SJSA1 (cell line): ENCODE measurements at regions not wholly inside any gene's neighbourhood (a gene's known extent, or its start where the extent isn't known, plus 50 kb on each side); places are given as distances from the start of the nearest gene placed in this dataset.

Experiments
- DNase-seq, 2 experiments: peaks; one replicate each; pipeline ENCODE4 v3.0.0-alpha.2; 2015 to 2020; ENCODE audit warnings: low spot score in 2 of 2, low read depth in 1 of 2
- H3K27ac ChIP-seq: fragments of 250-450 bp; sonication (Bioruptor Pico); 2 replicates; pipeline ENCODE4 v1.5.1; 2020; ENCODE audit warnings: mild to moderate bottlenecking, moderate library complexity
- H3K27me3 ChIP-seq: fragments of 250-450 bp; sonication (Bioruptor Pico); replicated peaks from 2 replicates; pipeline ENCODE4 v1.5.1; 2020; ENCODE audit warnings: mild to moderate bottlenecking, moderate library complexity
- H3K36me3 ChIP-seq: fragments of 250-450 bp; sonication (Bioruptor Pico); 2 replicates; pipeline ENCODE4 v1.5.1; 2020; ENCODE audit warnings: mild to moderate bottlenecking
- H3K4me1 ChIP-seq: fragments of 250-450 bp; sonication (Bioruptor Pico); replicated peaks from 2 replicates; pipeline ENCODE4 v1.6.1; 2021; ENCODE audit warnings: mild to moderate bottlenecking
- H3K4me3 ChIP-seq: fragments of 250-450 bp; sonication (Bioruptor Pico); 2 replicates; pipeline ENCODE4 v1.5.1; 2020; ENCODE audit warnings: mild to moderate bottlenecking
- H3K9me3 ChIP-seq: fragments of 250-450 bp; sonication (Bioruptor Pico); replicated peaks from 2 replicates; pipeline ENCODE4 v1.5.1; 2020; ENCODE audit warnings: mild to moderate bottlenecking

DNA sequence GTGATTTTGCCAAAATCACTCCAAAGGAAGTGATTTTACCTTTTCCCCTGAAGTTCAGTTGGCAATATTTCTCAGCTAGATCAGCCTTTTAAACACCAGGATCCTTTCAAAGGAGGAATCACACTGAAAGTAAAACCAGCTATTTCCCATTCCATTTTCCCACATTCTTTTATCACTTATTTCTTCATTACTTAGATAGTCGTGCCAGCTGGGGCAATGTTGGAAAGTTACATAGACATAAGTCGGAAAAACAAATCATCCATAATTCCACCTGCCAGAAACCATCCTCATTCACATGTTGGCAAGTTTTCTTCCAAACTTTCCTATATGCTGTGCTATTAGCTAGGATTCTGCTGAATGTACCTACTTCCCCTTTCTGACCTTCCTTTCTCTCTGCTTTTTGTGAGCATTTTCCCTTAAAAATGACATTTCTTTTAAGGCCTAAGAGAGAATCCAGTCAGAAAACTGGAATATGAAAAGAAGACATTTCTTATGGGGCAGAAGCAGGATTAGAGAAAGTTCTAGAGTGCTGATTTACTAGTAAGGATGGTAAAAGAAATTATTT lies 170.0 kb upstream of the STK17B start:
- H3K4me3 ChIP-seq = no peak overlapping the region
- H3K27ac ChIP-seq = no peak overlapping the region
- no peaks in the 10 kb centered on the region for H3K36me3 ChIP-seq
- DNase-seq = no peak
- peaks cover 13% of the 10 kb centered on the region for H3K4me1 ChIP-seq
- H3K9me3 ChIP-seq = no peaks in the 10 kb centered on the region
- no peaks in the 10 kb centered on the region for H3K27me3 ChIP-seq

DNA sequence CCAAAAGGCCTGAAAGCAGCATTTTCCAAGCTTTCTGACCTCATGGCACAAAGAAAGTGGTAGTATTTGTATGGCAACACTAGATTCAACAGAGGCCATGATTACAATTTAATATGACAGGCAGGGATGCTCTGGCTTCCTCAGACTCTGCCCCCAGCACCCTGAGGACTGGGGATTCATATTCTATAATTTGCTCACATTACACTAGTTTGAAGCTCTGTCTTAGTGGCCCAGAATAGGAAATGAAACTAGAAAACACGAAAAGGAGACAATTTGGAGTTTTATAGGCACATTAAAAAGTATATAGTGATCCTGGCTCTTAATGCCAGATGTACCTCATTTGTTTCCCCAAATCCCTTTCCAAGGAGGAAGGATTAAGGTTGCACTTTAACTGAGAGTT lies 173.0 kb upstream of the STK17B start:
- H3K27ac ChIP-seq = no peak overlapping the region
- DNase-seq = no peak
- no peak overlapping the region for H3K4me3 ChIP-seq
- peaks cover 5% of the 10 kb centered on the region; the same call in 1 of the 2 replicates for H3K4me1 ChIP-seq
- H3K9me3 ChIP-seq = no peaks in the 10 kb centered on the region
- no peaks in the 10 kb centered on the region for H3K27me3 ChIP-seq
- H3K36me3 ChIP-seq = no peaks in the 10 kb centered on the region

GRCh38 chr2:196353717-196354116 lies 182.3 kb upstream of the STK17B start:
- 0 out of 2 replicates have a peak, but pooled peaks cover 2% of the 10 kb centered on the region for H3K9me3 ChIP-seq
- no peak overlapping the region for H3K27ac ChIP-seq
- DNase-seq = no peak
- H3K4me3 ChIP-seq = no peak overlapping the region
- no peaks in the 10 kb centered on the region for H3K36me3 ChIP-seq
- no peaks in the 10 kb centered on the region for H3K4me1 ChIP-seq
- H3K27me3 ChIP-seq = no peaks in the 10 kb centered on the region

GRCh38 chr2:196354186-196354585 lies 182.8 kb upstream of the STK17B start:
- Histone ChIP-seq H3K27me3 (no peaks in the 10 kb centered on the region), H3K4me3 (no peak overlapping the region), H3K9me3 (0 out of 2 replicates have a peak, but pooled peaks cover 2% of the 10 kb centered on the region), H3K4me1 (no peaks in the 10 kb centered on the region), H3K27ac (no peak overlapping the region), H3K36me3 (no peaks in the 10 kb centered on the region)
- no peak for DNase-seq

GRCh38 chr2:196356332-196356731 lies 185.0 kb upstream of the STK17B start:
- Histone ChIP-seq H3K27me3 (no peaks in the 10 kb centered on the region), H3K36me3 (no peaks in the 10 kb centered on the region), H3K27ac (no peak overlapping the region), H3K4me3 (no peak overlapping the region), H3K9me3 (0 out of 2 replicates have a peak, but pooled peaks cover 2% of the 10 kb centered on the region), H3K4me1 (no peaks in the 10 kb centered on the region)
- DNase-seq = no peak

- H3K4me3 ChIP-seq = no peak overlapping the region
- H3K36me3 ChIP-seq = no peaks in the 10 kb centered on the region
- DNase-seq = no peak
- H3K27me3 ChIP-seq = no peaks in the 10 kb centered on the region
- no peaks in the 10 kb centered on the region for H3K9me3 ChIP-seq
- no peak overlapping the region for H3K27ac ChIP-seq
- no peaks in the 10 kb centered on the region for H3K4me1 ChIP-seq
Measured at GRCh38 chr2:196360650-196361049, 189.3 kb upstream of the STK17B start.

GRCh38 chr2:196361606-196362326 lies 190.4 kb upstream of the STK17B start:
- no peaks in the 10 kb centered on the region for H3K36me3 ChIP-seq
- no peaks in the 10 kb centered on the region for H3K4me1 ChIP-seq
- H3K4me3 ChIP-seq = no peak overlapping the region
- no peak overlapping the region for H3K27ac ChIP-seq
- H3K9me3 ChIP-seq = no peaks in the 10 kb centered on the region
- no peak for DNase-seq
- no peaks in the 10 kb centered on the region for H3K27me3 ChIP-seq

DNA sequence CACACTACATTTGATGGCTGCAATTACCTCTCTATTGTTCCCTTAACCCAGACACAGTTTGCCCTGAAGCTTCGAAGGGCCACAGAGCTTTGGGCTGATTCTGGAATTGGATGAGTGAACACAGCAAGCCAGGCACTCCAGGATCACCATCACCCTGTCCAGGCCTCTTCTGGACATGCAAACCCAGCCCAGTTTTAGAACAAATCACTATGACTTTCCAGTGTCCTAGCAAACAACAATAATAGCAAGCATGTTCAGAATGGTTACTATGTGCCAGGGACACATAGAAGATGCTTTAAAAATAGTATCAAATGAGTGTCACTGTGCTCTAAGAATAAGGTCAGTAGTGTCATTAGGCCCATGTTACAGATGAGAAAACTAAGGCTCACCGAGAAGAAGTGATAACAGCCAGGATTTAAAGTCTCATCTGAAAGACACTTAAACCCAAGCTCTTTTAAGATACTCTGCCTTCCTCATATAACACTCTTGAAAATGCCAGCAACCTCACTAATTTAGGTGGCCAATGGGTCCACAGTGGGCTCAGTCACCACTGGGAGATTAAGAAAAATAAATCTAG lies 191.7 kb upstream of the STK17B start:
- no peak overlapping the region for H3K4me3 ChIP-seq
- DNase-seq = no peak
- H3K36me3 ChIP-seq = no peaks in the 10 kb centered on the region
- H3K27ac ChIP-seq = no peak overlapping the region
- peaks cover 2% of the 10 kb centered on the region for H3K9me3 ChIP-seq
- no peaks in the 10 kb centered on the region for H3K27me3 ChIP-seq
- H3K4me1 ChIP-seq = no peaks in the 10 kb centered on the region

DNA sequence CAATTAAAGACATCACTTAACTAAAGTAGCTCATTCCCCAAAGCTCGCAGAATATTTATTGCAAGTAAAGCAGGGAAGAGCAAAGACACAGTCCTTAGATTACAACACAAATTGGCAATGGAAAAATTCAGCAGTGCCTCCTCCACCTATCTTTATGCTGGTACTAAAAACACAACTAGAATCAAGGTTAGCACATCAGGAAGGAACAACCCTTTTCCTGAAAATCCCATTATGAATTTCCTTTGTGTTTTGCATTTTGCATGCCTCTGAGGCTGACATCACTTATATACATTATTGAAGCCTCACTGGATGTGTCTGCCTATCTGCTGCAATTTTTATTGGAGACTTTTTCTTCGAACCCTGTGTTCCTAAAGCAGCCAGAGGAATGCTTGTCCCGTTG lies 193.8 kb upstream of the STK17B start:
- H3K9me3 ChIP-seq = peaks cover 7% of the 10 kb centered on the region
- no peak overlapping the region for H3K27ac ChIP-seq
- no peaks in the 10 kb centered on the region for H3K36me3 ChIP-seq
- DNase-seq = no peak
- H3K4me1 ChIP-seq = peaks cover 13% of the 10 kb centered on the region
- H3K4me3 ChIP-seq = no peak overlapping the region
- no peaks in the 10 kb centered on the region for H3K27me3 ChIP-seq

GRCh38 chr2:196365923-196366322 lies 194.5 kb upstream of the STK17B start:
- peaks cover 21% of the 10 kb centered on the region for H3K4me1 ChIP-seq
- no peak overlapping the region for H3K27ac ChIP-seq
- H3K9me3 ChIP-seq = peaks cover 7% of the 10 kb centered on the region
- DNase-seq = no peak
- no peaks in the 10 kb centered on the region for H3K36me3 ChIP-seq
- no peaks in the 10 kb centered on the region for H3K27me3 ChIP-seq
- no peak overlapping the region for H3K4me3 ChIP-seq

GRCh38 chr2:196367633-196368032 lies 196.3 kb upstream of the STK17B start:
- Histone ChIP-seq H3K9me3 (peaks cover 7% of the 10 kb centered on the region), H3K4me3 (no peak overlapping the region), H3K27me3 (no peaks in the 10 kb centered on the region), H3K36me3 (no peaks in the 10 kb centered on the region), H3K27ac (no peak overlapping the region), H3K4me1 (peaks cover 26% of the 10 kb centered on the region)
- DNase-seq = no peak

- peak overlapping the region; percentile 31 for H3K27ac ChIP-seq
- DNase-seq = peak; percentile 63 to 78
- H3K36me3 ChIP-seq = no peaks in the 10 kb centered on the region
- peaks cover 7% of the 10 kb centered on the region for H3K9me3 ChIP-seq
- H3K27me3 ChIP-seq = no peaks in the 10 kb centered on the region
- H3K4me3 ChIP-seq = no peak overlapping the region
- H3K4me1 ChIP-seq = peaks cover 28% of the 10 kb centered on the region
Measured at GRCh38 chr2:196368546-196369225, 197.3 kb upstream of the STK17B start.

DNA sequence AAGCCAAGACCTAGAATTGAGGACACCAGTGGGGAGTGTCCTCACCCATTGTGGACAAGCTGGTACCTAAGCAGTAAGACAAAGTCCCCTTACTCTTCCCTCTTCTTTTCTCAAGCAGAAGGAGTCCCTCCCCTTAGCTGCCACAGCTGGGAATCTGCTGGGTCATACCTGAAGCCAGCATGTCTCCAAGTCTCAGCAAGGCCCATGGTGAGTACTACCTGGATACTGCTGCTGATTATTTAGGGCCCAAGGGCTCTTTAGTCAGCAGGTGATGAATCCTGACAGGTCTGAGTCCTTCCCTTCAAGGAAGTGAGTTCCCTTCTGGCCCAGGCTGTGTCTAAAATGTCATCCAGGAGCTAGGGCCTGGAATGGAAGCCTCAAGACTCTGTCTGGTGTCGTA lies 198.6 kb upstream of the STK17B start:
- no peak for DNase-seq
- peaks cover 28% of the 10 kb centered on the region for H3K4me1 ChIP-seq
- H3K9me3 ChIP-seq = peaks cover 7% of the 10 kb centered on the region
- no peaks in the 10 kb centered on the region for H3K27me3 ChIP-seq
- no peaks in the 10 kb centered on the region for H3K36me3 ChIP-seq
- H3K27ac ChIP-seq = no peak overlapping the region
- no peak overlapping the region for H3K4me3 ChIP-seq

DNA sequence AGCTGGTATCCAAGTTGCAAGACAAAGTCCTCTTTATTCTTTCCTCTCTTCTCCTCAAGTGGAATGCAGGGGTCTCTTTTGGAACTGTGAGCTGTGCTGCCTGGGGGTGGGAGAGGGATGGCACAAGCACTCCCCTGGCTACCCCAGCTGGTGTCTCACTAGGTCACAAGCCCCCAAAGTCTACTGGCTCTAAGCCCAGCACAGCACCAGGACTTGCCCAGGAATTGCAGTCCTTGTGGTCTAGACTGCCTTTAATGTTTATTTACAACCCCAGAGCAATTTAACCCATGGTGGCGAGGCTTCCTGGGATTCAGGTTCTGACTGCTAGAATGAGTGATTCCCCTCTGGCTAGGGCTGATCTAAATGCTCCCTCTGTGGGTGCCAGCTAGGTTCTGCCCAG lies 199.0 kb upstream of the STK17B start:
- H3K36me3 ChIP-seq = no peaks in the 10 kb centered on the region
- DNase-seq = peak; percentile 31 to 42
- no peak overlapping the region for H3K4me3 ChIP-seq
- no peaks in the 10 kb centered on the region for H3K27me3 ChIP-seq
- peaks cover 28% of the 10 kb centered on the region for H3K4me1 ChIP-seq
- H3K27ac ChIP-seq = no peak overlapping the region
- peaks cover 7% of the 10 kb centered on the region for H3K9me3 ChIP-seq
